DND-41 (cell line): ENCODE measurements at regions not wholly inside any gene's neighbourhood (a gene's known extent, or its start where the extent isn't known, plus 50 kb on each side); places are given as distances from the start of the nearest gene placed in this dataset.

Source experiments
- ATAC-seq: fragments of 200-7000 bp; cut with Tn5 transposase; 3 replicates; pipeline ENCODE4 v1.9.1; 2021; ENCODE audit warnings: low read depth; ENCODE audit not compliant: insufficient read depth
- DNase-seq: peaks from one replicate; pipeline ENCODE4 v3.0.0-alpha.2; 2020
- H2AFZ ChIP-seq: 2 replicates; pipeline ENCODE4 v1.6.0; 2012; ENCODE audit warnings: low read depth, low read length
- H3K27ac ChIP-seq: 2 replicates; pipeline ENCODE4 v1.5.1; 2012; ENCODE audit warnings: low read length, inconsistent platforms
- H3K27me3 ChIP-seq: fragments of 200-600 bp; sonication (generic); 2 replicates; pipeline ENCODE4 v1.6.0; 2012; ENCODE audit warnings: low read length, mild to moderate bottlenecking, inconsistent platforms; ENCODE audit not compliant: insufficient read depth, poor library complexity
- H3K36me3 ChIP-seq: 2 replicates; pipeline ENCODE4 v1.5.1; 2012; ENCODE audit warnings: low read length, inconsistent platforms; ENCODE audit not compliant: insufficient read depth
- H3K4me1 ChIP-seq: 2 replicates; pipeline ENCODE4 v1.5.1; 2012; ENCODE audit warnings: mild to moderate bottlenecking, low read length; ENCODE audit not compliant: insufficient read depth
- H3K4me2 ChIP-seq: 2 replicates; pipeline ENCODE4 v1.6.0; 2012; ENCODE audit warnings: mild to moderate bottlenecking, moderate library complexity, low read length, inconsistent platforms; ENCODE audit not compliant: insufficient read depth
- H3K4me3 ChIP-seq, 2 experiments: fragments of 200-600 bp in 1 of 2; shearing (Covaris generic) in 1 of 2; 2 replicates each; pipeline ENCODE4 v1.5.1; 2012 to 2016; ENCODE audit warnings: inconsistent platforms in 2 of 2, low read length in 2 of 2, mild to moderate bottlenecking in 2 of 2, low read depth in 1 of 2, moderate library complexity in 1 of 2
- H3K79me2 ChIP-seq: 2 replicates; pipeline ENCODE4 v1.6.0; 2012; ENCODE audit warnings: low read length, inconsistent platforms; ENCODE audit not compliant: insufficient read depth
- H3K9ac ChIP-seq: 2 replicates; pipeline ENCODE4 v1.6.0; 2012; ENCODE audit warnings: low read depth, mild to moderate bottlenecking, inconsistent platforms, low read length, moderate library complexity
- H3K9me3 ChIP-seq: 2 replicates; pipeline ENCODE4 v1.5.1; 2012; ENCODE audit warnings: low read length, moderate library complexity, mild to moderate bottlenecking, inconsistent platforms; ENCODE audit not compliant: insufficient read depth, severe bottlenecking
- H4K20me1 ChIP-seq: 2 replicates; pipeline ENCODE4 v1.6.0; 2012; ENCODE audit warnings: low read length; ENCODE audit not compliant: insufficient read depth
- EZH2 ChIP-seq: IDR thresholded peaks from 3 replicates; pipeline ENCODE4 v1.6.1; 2012; ENCODE audit warnings: borderline replicate concordance, low read depth, mild to moderate bottlenecking, moderate library complexity, low read length, inconsistent platforms; ENCODE audit not compliant: severe bottlenecking
- TF ChIP-seq, protein P1 (sequence below): IDR thresholded peaks from 2 replicates; pipeline ENCODE4 v1.5.1; 2012; ENCODE audit warnings: borderline replicate concordance, low read length, moderate library complexity, mild to moderate bottlenecking; ENCODE audit not compliant: poor library complexity, severe bottlenecking; ENCODE audit errors: extremely low read depth

DNA sequence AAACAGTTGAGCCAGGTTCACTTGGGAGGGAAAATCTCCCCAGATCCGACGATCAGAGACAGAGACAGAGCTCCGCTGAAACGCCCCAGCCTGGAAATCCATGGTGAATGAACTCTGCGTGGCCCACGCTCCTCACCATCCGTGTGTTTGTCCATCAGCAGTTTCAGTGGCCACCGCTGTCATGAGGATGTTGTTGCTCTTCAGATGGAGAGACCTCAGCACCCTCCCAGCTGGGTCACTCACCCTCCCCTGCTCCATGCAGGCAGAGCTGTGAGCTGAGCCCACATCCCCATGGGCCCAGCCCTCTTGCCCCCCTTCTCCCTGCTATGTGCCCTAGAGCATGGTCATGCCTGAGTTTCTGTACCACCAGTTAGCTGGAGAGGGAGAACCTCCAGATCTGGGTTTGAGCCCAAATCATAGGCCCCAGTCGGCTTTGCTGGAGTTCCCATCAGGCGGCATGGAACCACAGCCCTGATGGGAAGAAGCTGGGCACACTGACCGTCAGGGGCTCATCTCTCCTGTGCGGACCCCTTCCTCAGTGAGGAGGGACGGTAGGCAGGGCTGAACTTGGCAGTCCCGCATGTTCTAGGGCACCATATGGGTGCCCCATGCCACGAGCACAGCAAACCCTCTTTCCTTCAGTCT, 154.4 kb upstream of the COL5A1 start:
- Histone ChIP-seq H3K27ac (no peak overlapping the region), H3K4me1 (no peaks in the 10 kb centered on the region), H3K4me2 (no peak overlapping the region), H2AFZ (no peak overlapping the region), H4K20me1 (no peaks in the 10 kb centered on the region), H3K4me3 (no peak overlapping the region), H3K9ac (no peak overlapping the region), H3K9me3 (no peaks in the 10 kb centered on the region), H3K79me2 (no peaks in the 10 kb centered on the region), H3K27me3 (no peaks in the 10 kb centered on the region), H3K36me3 (no peaks in the 10 kb centered on the region)
- TF ChIP-seq, protein P1, sequence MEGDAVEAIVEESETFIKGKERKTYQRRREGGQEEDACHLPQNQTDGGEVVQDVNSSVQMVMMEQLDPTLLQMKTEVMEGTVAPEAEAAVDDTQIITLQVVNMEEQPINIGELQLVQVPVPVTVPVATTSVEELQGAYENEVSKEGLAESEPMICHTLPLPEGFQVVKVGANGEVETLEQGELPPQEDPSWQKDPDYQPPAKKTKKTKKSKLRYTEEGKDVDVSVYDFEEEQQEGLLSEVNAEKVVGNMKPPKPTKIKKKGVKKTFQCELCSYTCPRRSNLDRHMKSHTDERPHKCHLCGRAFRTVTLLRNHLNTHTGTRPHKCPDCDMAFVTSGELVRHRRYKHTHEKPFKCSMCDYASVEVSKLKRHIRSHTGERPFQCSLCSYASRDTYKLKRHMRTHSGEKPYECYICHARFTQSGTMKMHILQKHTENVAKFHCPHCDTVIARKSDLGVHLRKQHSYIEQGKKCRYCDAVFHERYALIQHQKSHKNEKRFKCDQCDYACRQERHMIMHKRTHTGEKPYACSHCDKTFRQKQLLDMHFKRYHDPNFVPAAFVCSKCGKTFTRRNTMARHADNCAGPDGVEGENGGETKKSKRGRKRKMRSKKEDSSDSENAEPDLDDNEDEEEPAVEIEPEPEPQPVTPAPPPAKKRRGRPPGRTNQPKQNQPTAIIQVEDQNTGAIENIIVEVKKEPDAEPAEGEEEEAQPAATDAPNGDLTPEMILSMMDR, result no peak
- no peak for TF ChIP-seq EZH2
- DNase-seq (no peak), ATAC-seq (no peak)

DNA sequence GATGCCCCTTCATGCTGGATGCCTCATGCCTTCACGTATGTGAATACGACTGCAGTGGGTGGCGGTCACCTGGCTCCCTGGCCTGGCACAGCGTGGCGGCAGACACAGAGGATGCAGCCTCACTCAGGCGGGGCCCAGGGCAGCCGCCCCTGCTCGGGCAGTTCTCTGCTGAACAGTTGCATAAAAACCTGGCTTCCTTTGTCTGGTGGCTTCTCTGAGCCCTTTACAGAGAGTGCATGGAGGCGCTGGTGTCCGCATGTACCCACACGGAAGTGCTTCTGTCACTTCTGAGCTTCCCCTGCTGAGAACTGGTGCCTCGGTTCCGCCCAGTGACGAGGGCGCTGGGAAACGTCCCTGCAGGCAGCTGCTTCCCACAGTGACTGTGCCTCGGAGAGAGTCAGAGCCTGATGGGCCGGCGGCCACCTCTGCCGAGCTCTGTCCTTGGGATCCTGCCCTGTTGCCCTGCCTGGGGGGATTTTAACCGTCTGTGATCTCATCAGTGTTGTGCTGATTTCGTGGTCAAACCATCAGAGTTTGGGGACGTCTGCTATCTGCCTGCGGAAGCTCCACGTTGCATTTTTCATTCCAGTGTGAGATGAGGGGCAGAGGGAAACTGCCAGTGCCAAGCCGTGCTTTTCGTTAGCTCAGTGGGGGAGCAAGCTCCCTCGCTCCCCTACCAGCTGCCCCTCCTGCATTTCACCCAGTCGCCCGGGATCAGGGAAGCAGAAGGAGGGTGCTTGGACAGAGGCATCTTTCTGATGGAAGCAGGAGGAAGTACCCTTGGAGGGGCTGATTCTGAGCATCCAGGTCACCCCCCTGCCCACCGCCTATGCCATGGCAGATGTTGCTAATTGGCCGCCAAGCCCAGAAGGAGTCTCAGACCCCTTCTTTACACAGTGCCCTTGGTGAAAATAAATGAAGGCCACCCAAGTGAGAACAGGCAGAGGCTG, 153.0 kb upstream of the COL5A1 start:
- Histone ChIP-seq H3K27me3 (no peaks in the 10 kb centered on the region), H3K4me1 (no peaks in the 10 kb centered on the region), H2AFZ (no peak overlapping the region), H3K4me3 (no peak overlapping the region), H3K4me2 (no peak overlapping the region), H3K9ac (no peak overlapping the region), H3K79me2 (no peaks in the 10 kb centered on the region), H3K9me3 (no peaks in the 10 kb centered on the region), H4K20me1 (no peaks in the 10 kb centered on the region), H3K36me3 (no peaks in the 10 kb centered on the region), H3K27ac (no peak overlapping the region)
- ATAC-seq (no peak), DNase-seq (no peak)
- TF ChIP-seq, protein P1, result no peak
- TF ChIP-seq EZH2, result no peak

DNA sequence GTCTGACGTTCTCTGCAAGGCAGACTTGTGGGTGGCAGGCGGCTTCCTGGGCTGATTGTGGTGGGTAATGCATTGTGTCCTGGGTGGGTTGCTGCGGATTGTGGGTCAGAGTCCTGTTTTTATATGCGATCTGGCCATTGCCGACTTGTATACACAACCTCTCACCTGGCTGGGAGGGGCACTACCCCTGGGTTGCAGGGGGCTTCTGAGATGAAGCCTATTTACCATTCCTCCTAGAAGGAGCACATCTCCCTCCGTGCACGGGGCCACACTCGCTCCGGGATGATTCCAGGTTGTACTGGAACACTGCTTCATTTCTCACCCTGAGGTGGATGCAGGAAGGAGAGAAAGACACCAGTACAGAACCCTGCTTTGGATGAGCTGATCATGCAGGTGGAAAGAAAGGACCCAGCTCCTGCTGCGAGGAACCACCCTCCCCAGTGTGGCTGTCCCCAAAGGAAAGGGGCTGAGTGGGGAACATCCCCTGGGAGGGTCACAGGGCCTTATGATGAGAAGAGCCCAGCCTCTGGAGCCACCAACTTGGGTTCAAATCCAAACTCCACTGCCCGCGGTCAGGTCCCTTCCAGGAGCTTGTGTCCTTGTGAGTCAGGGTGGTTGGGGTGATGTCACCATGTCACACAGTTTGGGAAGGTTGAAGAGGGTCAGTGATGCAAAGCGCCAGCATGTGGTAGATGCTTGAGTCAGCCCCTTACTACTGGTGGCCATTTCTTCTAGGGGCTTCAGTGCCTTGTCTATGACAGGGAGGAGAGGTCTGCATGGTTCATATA, 151.8 kb upstream of the COL5A1 start:
- ATAC-seq, result no peak
- Histone ChIP-seq H3K4me2 (no peak overlapping the region), H3K9me3 (no peaks in the 10 kb centered on the region), H3K27ac (no peak overlapping the region), H2AFZ (no peak overlapping the region), H4K20me1 (no peaks in the 10 kb centered on the region), H3K27me3 (no peaks in the 10 kb centered on the region), H3K4me1 (no peaks in the 10 kb centered on the region), H3K4me3 (no peak overlapping the region), H3K79me2 (no peaks in the 10 kb centered on the region), H3K36me3 (no peaks in the 10 kb centered on the region), H3K9ac (no peak overlapping the region)
- TF ChIP-seq EZH2, result no peak
- TF ChIP-seq, protein P1, result no peak
- DNase-seq, result no peak
